ENCODE measurements at regions not wholly inside any gene's neighbourhood (a gene's known extent, or its start where the extent isn't known, plus 50 kb on each side); places are given as distances from the start of the nearest gene placed in this dataset.
"Not testable (repeated sequence)": the region's sequence is repeated elsewhere in the genome, so short reads cannot be mapped to it uniquely, and the experiment has no call there.

GRCh38 chr15:77836121-77836692 lies 203.5 kb upstream of the LINGO1 start:
- Histone ChIP-seq H3K36me3 (ENCODE audit: control insufficient read depth, insufficient read depth, low read length) (no peaks in the 10 kb centered on the region), H3K27me3 (ENCODE audit: control insufficient read depth, insufficient read depth, low read length) (no peaks in the 10 kb centered on the region), H3K4me1 (ENCODE audit: control insufficient read depth, insufficient read depth, low read length) (peaks cover 3% of the 10 kb centered on the region), H3K27ac (ENCODE audit: low read length) (no peak overlapping the region), H3K4me3 (ENCODE audit: low read length) (no peak overlapping the region), H3K9me3 (ENCODE audit: control insufficient read depth, insufficient read depth, low read length) (no peaks in the 10 kb centered on the region)
- no peak for DNase-seq (ENCODE audit: low read depth, low spot score)
- WGBS (ENCODE audit: insufficient coverage, insufficient read length) = no CpG with 5 or more reads among the region's 6 CpGs

- Histone ChIP-seq H3K27ac (ENCODE audit: low read length) (no peak overlapping the region), H3K9me3 (ENCODE audit: control insufficient read depth, insufficient read depth, low read length) (no peaks in the 10 kb centered on the region), H3K36me3 (ENCODE audit: control insufficient read depth, insufficient read depth, low read length) (no peaks in the 10 kb centered on the region), H3K27me3 (ENCODE audit: control insufficient read depth, insufficient read depth, low read length) (no peaks in the 10 kb centered on the region), H3K4me3 (ENCODE audit: low read length) (no peak overlapping the region), H3K4me1 (ENCODE audit: control insufficient read depth, insufficient read depth, low read length) (peaks cover 3% of the 10 kb centered on the region; the same call in 1 of the 2 replicates)
- no peak for DNase-seq (ENCODE audit: low read depth, low spot score)
- WGBS (ENCODE audit: insufficient coverage, insufficient read length) = no CpG with 5 or more reads among the region's 7 CpGs
Measured at GRCh38 chr15:77834276-77834990, 201.7 kb upstream of the LINGO1 start.

GRCh38 chr15:77832874-77833273 lies 200.2 kb upstream of the LINGO1 start:
- no peak overlapping the region for H3K27ac ChIP-seq (ENCODE audit: low read length)
- H3K27me3 ChIP-seq (ENCODE audit: control insufficient read depth, insufficient read depth, low read length) = no peaks in the 10 kb centered on the region
- peaks cover 3% of the 10 kb centered on the region; the same call in 1 of the 2 replicates for H3K4me1 ChIP-seq (ENCODE audit: control insufficient read depth, insufficient read depth, low read length)
- no peaks in the 10 kb centered on the region for H3K36me3 ChIP-seq (ENCODE audit: control insufficient read depth, insufficient read depth, low read length)
- WGBS (ENCODE audit: insufficient coverage, insufficient read length) = no CpG with 5 or more reads among the region's 2 CpGs
- DNase-seq (ENCODE audit: low read depth, low spot score) = no peak
- H3K9me3 ChIP-seq (ENCODE audit: control insufficient read depth, insufficient read depth, low read length) = no peaks in the 10 kb centered on the region
- no peak overlapping the region for H3K4me3 ChIP-seq (ENCODE audit: low read length)

- no peaks in the 10 kb centered on the region for H3K36me3 ChIP-seq (ENCODE audit: control insufficient read depth, insufficient read depth, low read length)
- DNase-seq (ENCODE audit: low read depth, low spot score) = no peak
- H3K9me3 ChIP-seq (ENCODE audit: control insufficient read depth, insufficient read depth, low read length) = no peaks in the 10 kb centered on the region
- WGBS (ENCODE audit: insufficient coverage, insufficient read length) = no CpG with 5 or more reads among the region's 4 CpGs
- H3K4me3 ChIP-seq (ENCODE audit: low read length) = no peak overlapping the region
- H3K27ac ChIP-seq (ENCODE audit: low read length) = no peak overlapping the region
- peaks cover 3% of the 10 kb centered on the region; the same call in 1 of the 2 replicates for H3K4me1 ChIP-seq (ENCODE audit: control insufficient read depth, insufficient read depth, low read length)
- H3K27me3 ChIP-seq (ENCODE audit: control insufficient read depth, insufficient read depth, low read length) = no peaks in the 10 kb centered on the region
Measured at GRCh38 chr15:77831986-77832385, 199.3 kb upstream of the LINGO1 start.

- Histone ChIP-seq H3K27me3 (ENCODE audit: control insufficient read depth, insufficient read depth, low read length) (no peaks in the 10 kb centered on the region), H3K4me3 (ENCODE audit: low read length) (no peak overlapping the region), H3K36me3 (ENCODE audit: control insufficient read depth, insufficient read depth, low read length) (no peaks in the 10 kb centered on the region), H3K9me3 (ENCODE audit: control insufficient read depth, insufficient read depth, low read length) (no peaks in the 10 kb centered on the region), H3K4me1 (ENCODE audit: control insufficient read depth, insufficient read depth, low read length) (no peaks in the 10 kb centered on the region), H3K27ac (ENCODE audit: low read length) (no peak overlapping the region)
- no peak for DNase-seq (ENCODE audit: low read depth, low spot score)
- WGBS (ENCODE audit: insufficient coverage, insufficient read length) = no CpG with 5 or more reads among the region's 5 CpGs
Measured at GRCh38 chr15:77830051-77830468, 197.3 kb upstream of the LINGO1 start.

- not testable (repeated sequence) for H3K27me3 ChIP-seq (ENCODE audit: control insufficient read depth, insufficient read depth, low read length); H3K4me3 ChIP-seq (ENCODE audit: low read length); DNase-seq (ENCODE audit: low read depth, low spot score); H3K9me3 ChIP-seq (ENCODE audit: control insufficient read depth, insufficient read depth, low read length); H3K27ac ChIP-seq (ENCODE audit: low read length); H3K4me1 ChIP-seq (ENCODE audit: control insufficient read depth, insufficient read depth, low read length); H3K36me3 ChIP-seq (ENCODE audit: control insufficient read depth, insufficient read depth, low read length)
- WGBS (ENCODE audit: insufficient coverage, insufficient read length) = no CpG with 5 or more reads among the region's 6 CpGs
Measured at GRCh38 chr15:77829331-77829730, 196.6 kb upstream of the LINGO1 start.

GRCh38 chr15:77827860-77828259 lies 195.1 kb upstream of the LINGO1 start:
- DNase-seq (ENCODE audit: low read depth, low spot score) = no peak
- no peaks in the 10 kb centered on the region for H3K9me3 ChIP-seq (ENCODE audit: control insufficient read depth, insufficient read depth, low read length)
- no peak overlapping the region for H3K27ac ChIP-seq (ENCODE audit: low read length)
- no peak overlapping the region for H3K4me3 ChIP-seq (ENCODE audit: low read length)
- no peaks in the 10 kb centered on the region for H3K27me3 ChIP-seq (ENCODE audit: control insufficient read depth, insufficient read depth, low read length)
- H3K36me3 ChIP-seq (ENCODE audit: control insufficient read depth, insufficient read depth, low read length) = no peaks in the 10 kb centered on the region
- H3K4me1 ChIP-seq (ENCODE audit: control insufficient read depth, insufficient read depth, low read length) = no peaks in the 10 kb centered on the region
- WGBS (ENCODE audit: insufficient coverage, insufficient read length) = no CpG with 5 or more reads among the region's 4 CpGs

GRCh38 chr15:77826006-77826695 lies 193.4 kb upstream of the LINGO1 start:
- no peaks in the 10 kb centered on the region; the same call in 1 of the 2 replicates for H3K27me3 ChIP-seq (ENCODE audit: control insufficient read depth, insufficient read depth, low read length)
- H3K9me3 ChIP-seq (ENCODE audit: control insufficient read depth, insufficient read depth, low read length) = no peaks in the 10 kb centered on the region
- no CpG with 5 or more reads among the region's 11 CpGs for WGBS (ENCODE audit: insufficient coverage, insufficient read length)
- H3K4me1 ChIP-seq (ENCODE audit: control insufficient read depth, insufficient read depth, low read length) = no peaks in the 10 kb centered on the region
- no peak for DNase-seq (ENCODE audit: low read depth, low spot score)
- no peaks in the 10 kb centered on the region for H3K36me3 ChIP-seq (ENCODE audit: control insufficient read depth, insufficient read depth, low read length)
- no peak overlapping the region for H3K27ac ChIP-seq (ENCODE audit: low read length)
- no peak overlapping the region for H3K4me3 ChIP-seq (ENCODE audit: low read length)

GRCh38 chr15:77825546-77825945 lies 192.8 kb upstream of the LINGO1 start:
- no peaks in the 10 kb centered on the region for H3K9me3 ChIP-seq (ENCODE audit: control insufficient read depth, insufficient read depth, low read length)
- no peak overlapping the region for H3K27ac ChIP-seq (ENCODE audit: low read length)
- H3K4me1 ChIP-seq (ENCODE audit: control insufficient read depth, insufficient read depth, low read length) = peaks cover 1% of the 10 kb centered on the region; the same call in 1 of the 2 replicates
- no peak overlapping the region for H3K4me3 ChIP-seq (ENCODE audit: low read length)
- peaks cover 6% of the 10 kb centered on the region for H3K27me3 ChIP-seq (ENCODE audit: control insufficient read depth, insufficient read depth, low read length)
- no peaks in the 10 kb centered on the region for H3K36me3 ChIP-seq (ENCODE audit: control insufficient read depth, insufficient read depth, low read length)
- DNase-seq (ENCODE audit: low read depth, low spot score) = no peak
- no CpG with 5 or more reads among the region's 7 CpGs for WGBS (ENCODE audit: insufficient coverage, insufficient read length)

- Histone ChIP-seq H3K4me1 (ENCODE audit: control insufficient read depth, insufficient read depth, low read length) (peaks cover 4% of the 10 kb centered on the region; the same call in 1 of the 2 replicates), H3K36me3 (ENCODE audit: control insufficient read depth, insufficient read depth, low read length) (no peaks in the 10 kb centered on the region), H3K9me3 (ENCODE audit: control insufficient read depth, insufficient read depth, low read length) (no peaks in the 10 kb centered on the region), H3K27ac (ENCODE audit: low read length) (no peak overlapping the region), H3K4me3 (ENCODE audit: low read length) (no peak overlapping the region), H3K27me3 (ENCODE audit: control insufficient read depth, insufficient read depth, low read length) (peaks cover 9% of the 10 kb centered on the region)
- no peak for DNase-seq (ENCODE audit: low read depth, low spot score)
- WGBS (ENCODE audit: insufficient coverage, insufficient read length) = no CpG with 5 or more reads among the region's 3 CpGs
Measured at GRCh38 chr15:77825252-77825542, 192.5 kb upstream of the LINGO1 start.

Data from iPS DF 6.9 (cell line).